G401.6 (cell line): ENCODE measurements at regions not wholly inside any gene's neighbourhood (a gene's known extent, or its start where the extent isn't known, plus 50 kb on each side); places are given as distances from the start of the nearest gene placed in this dataset.
"Not testable (repeated sequence)": the region's sequence is repeated elsewhere in the genome, so short reads cannot be mapped to it uniquely, and the experiment has no call there.

Experiments used
- FAIRE-seq: peaks from 2 replicates; lab custom pipeline; 2012; peaks lifted over from hg19 to GRCh38; lab: Jason Lieb, UNC

DNA sequence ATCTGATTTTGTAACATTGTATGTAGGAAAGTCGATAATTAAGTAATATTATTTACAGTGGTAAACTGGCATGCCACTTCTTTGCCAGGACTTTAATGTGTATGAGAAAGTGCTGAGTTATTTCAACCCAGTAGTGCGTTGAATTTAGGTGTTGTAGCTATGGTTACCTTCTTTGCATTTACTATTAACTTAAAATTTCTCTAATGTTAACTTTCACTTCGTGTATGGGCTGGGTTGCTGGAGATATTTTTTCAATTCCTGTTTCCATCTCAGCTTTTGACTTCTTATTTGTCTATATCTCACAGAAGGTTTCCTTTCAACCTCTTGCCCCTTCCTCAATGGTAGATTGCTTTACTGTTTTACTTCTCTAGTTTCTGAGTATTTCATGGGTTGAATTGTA is 1345.6 kb downstream of the FSCB start:
- no peak for FAIRE-seq

DNA sequence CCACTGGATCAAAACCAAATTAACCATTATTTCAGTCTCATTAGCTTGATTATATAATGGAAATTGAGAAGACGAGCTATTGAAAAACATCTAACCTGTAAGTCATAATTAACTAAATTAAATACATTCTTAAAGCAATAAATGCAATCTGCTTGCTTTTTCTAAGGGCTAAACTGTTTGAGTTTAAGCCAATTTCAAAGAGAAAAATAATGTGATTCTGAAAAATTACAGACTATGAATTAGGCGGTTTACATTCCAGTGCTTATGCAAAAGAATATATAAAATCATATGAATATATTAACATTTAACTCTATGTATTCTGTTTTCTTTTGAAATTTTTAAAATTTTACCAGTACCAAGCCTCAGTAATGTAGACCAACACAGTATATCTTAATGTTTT is 1349.4 kb downstream of the FSCB start:
- FAIRE-seq = no peak

DNA sequence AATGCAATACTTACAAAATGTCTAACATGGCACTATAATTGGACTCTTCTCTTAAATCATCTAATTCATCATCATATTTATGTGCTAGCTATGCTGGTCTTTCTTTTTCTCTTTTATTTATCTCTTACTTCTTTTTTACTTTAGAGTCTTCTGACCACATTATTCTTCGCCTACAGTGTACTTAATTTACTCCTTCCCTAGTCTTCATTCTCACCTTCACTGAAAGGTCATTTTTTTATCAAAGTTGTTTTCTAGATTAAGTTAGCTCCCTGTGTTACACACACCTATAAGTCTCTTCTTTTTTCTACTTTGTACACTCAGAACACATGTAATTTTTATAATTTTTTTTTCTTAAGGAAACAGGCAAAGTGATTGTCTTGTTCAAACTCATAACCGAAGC is 1351.2 kb downstream of the FSCB start:
- no peak for FAIRE-seq

DNA sequence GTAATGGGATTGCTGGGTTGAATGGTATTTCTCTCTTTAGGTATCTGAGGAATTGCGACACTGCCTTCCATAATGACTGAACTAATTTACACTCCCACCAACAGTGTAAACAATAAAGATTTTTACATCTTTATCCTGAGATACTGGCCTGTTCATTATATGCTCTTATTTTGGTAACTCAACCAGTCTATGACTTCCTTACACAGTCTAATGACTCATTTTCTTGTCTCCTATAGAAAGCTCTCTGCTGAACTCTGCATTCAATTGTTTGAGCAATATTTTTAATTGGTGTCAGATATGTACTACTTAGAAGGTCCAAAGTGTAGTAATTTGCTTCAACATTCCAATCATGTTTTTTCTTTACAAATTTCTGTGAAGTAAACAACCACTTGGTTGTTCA is 1351.8 kb downstream of the FSCB start:
- FAIRE-seq = no peak

DNA sequence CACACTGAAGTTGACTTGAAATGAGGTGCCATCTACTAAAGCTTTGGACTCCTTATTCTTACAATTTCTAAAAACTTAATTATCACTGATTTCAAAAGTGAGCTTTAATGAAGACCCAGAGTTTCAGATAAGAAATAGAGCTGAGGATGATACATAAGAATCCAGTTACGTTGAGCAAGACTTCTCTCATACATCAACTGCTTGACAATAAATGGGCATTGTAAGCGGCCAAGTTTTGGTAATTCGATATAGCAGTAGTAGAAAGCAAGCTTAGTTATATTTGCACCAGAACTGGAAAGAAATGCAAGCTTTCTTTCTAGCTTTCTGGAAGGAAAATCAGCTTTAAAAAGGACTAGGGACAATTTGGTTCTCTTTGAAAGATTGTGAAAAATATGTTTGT is 1359.6 kb downstream of the FSCB start:
- FAIRE-seq = no peak

- no peak for FAIRE-seq
Measured at GRCh38 chr14:43145361-43145760, 1361.7 kb downstream of the FSCB start.

DNA sequence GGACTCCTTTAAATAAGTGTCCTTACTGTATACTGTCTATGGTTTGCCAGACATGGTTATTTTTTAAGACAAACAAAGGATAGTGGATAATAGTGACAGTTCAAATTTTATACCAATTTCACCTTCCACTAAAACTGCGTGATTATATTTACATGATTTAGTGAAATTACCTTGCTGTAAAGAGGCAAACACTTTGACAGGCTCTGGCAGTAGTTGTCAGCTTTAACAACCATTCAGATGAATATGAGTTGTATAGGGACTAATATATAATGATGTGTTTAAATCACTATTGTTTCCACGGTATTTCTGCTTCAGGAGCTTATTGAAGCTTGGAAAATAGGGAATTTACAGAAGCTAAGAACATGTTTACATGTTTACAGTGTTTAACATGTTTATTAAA is 1364.0 kb downstream of the FSCB start:
- FAIRE-seq = no peak

DNA sequence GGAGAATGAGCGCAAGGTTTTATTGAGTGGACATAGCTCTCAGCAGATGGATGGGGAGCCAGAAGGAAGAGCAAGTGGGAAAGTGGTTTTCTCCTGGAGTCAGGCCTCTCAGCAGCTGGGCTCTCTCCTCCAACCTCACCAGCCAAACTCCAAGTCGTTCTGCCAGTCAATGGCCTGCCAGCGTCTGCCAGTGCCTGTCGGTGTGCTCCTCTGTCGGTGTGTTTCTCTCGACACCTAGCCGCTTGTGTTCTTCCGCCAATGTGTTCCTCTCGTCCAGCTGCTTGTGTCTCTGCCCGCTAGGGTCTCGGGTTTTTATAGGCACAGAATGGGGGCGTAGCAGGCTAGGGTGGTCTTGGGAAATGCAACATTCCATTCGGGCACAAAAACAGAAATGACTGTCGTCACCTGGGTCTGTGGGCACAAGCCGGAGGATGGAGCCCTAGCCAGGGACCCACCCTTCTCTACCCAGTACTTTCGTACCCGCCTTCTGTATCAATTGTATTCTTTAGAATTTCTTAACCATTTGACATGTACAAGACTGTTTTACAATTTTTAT is 1365.4 kb downstream of the FSCB start:
- FAIRE-seq = no peak

DNA sequence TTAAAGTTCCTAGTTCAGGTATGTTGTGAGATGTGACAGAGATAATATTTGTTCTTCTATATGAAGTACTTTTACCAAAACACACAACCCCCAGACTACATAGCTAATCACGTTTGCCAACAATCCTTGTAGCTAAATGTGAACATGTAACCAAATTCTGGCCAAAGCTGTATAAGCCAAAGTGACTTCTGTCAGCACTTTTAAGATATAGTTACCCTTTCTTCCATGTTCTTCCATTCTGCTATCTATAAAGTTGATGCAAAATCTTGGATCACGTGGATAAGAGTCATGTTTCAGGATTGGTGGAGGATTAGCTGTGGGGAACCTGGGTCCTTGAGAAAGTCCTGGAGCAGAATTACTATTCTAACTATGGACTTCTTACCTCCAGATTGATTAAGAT is 1366.6 kb downstream of the FSCB start:
- no peak for FAIRE-seq

DNA sequence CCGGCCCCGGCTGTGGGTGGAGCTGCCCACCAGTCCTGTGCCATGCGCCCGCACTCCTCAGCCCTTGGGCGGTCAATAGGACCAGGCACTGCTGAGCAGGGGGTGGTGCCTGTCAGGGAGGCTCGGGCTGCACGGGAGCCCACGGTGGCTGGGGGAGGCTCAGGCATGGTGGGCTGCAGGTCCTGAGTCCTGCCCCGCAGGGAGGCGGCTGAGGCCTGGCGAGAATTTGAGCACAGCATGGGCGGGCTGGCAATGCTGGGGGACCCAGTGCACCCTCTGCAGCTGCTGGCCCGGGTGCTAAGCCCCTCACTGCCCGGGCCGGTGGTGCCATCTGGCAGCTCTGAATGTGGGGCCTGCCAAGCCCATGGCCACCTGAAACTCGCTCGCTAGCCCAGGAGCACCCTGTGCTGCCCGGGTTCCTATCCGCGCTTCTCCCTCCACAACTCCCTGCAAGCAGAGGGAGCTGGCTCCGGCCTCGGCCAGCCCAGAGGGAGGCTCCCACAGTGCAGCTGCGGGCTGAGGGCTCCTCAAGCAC is 1371.1 kb downstream of the FSCB start:
- no peak for FAIRE-seq

- FAIRE-seq = no peak
Measured at GRCh38 chr14:43132441-43132840, 1374.6 kb downstream of the FSCB start.

- not testable (repeated sequence) for FAIRE-seq
Measured at GRCh38 chr14:43128429-43128828, 1378.7 kb downstream of the FSCB start.

DNA sequence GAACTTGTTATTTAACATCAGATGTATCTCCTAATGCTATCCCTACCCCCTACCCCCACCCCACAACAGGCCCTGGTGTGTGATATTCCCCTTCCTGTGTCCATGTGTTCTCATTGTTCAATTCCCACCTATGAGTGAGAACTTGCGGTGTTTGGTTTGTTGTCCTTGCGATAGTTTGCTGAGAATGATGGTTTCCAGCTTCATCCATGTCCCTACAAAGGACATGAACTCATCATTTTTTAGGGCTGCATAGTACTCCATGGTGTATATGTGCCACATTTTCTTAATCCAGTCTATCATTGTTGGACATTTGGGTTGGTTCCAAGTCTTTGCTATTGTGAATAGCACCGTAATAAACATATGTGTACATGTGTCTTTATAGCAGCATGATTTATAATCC is 1379.2 kb downstream of the FSCB start:
- not testable (repeated sequence) for FAIRE-seq

GRCh38 chr14:43123544-43123943 is 1383.5 kb downstream of the FSCB start:
- FAIRE-seq = no peak

DNA sequence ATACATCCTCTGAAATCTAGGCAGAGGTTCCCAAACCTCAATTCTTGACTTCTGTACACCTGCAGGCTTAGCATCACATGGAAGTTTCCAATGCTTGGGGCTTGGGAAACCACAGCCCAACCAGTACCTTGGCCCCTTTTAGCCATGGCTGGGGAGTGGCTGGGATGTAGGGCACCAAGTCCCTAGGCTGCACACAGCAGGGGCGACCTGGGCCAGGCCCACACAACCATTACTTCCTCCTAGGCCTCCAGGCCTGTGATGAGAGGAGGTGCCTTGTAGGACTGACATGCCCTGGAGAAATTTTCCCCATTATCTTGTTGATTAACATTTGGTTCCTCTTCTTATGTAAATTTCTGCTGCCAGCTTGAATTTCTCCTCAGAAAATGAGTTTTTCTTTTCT is 1387.4 kb downstream of the FSCB start:
- FAIRE-seq = no peak

- no peak for FAIRE-seq
Measured at GRCh38 chr14:43116341-43116740, 1390.7 kb downstream of the FSCB start.

- FAIRE-seq = no peak
Measured at GRCh38 chr14:43105305-43105704, 1401.8 kb downstream of the FSCB start.

- no peak for FAIRE-seq
Measured at GRCh38 chr14:43090380-43090779, 1416.7 kb downstream of the FSCB start.

GRCh38 chr14:43087666-43088065 is 1419.4 kb downstream of the FSCB start:
- FAIRE-seq = no peak

DNA sequence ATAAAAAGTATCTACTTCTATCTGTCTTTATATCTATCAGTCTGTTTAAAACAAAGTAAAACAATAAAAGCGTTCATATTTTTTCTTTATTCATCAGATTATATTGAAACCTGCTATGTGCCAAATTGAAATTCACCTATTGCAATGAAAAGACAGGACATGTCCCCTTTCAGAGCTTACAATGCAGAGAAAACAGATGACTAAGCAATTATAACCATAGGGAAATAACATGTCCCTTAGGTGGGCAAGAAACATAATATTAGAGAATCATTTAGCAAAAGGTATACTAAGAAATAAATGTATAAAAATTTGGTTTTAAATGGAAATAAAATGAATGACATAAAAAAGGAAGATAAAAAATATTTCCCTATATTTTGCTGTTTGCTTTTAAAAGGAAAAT is 1421.3 kb downstream of the FSCB start:
- FAIRE-seq = no peak

DNA sequence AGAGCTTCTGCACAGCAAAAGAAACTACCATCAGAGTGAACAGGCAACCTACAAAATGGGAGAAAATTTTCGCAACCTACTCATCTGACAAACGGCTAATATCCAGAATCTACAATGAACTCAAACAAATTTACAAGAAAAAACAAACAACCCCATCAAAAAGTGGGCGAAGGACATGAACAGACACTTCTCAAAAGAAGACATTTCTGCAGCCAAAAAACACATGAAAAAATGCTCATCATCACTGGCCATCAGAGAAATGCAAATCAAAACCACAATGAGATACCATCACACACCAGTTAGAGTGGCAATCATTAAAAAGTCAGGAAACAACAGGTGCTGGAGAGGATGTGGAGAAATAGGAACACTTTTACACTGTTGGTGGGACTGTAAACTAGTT is 1439.7 kb downstream of the FSCB start:
- FAIRE-seq = not testable (repeated sequence)

DNA sequence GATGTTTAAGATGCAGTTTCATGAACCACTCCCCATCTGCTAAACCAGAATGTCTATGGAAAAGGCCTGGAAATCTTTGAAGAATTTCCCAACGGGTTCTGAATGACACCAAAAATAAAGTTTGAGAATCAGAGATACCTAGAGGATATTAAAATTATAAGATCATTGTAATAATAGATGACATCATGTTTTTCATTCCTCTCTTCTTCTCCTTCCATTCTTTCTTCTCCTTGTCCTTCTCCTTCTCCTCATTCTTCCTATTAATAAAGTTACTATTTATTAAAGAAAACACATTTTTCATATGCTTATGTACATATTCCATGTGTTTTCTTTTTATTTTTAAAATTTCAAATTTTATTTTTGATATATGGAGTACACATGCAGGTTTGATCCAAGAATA is 1449.4 kb downstream of the LRFN5 start:
- no peak for FAIRE-seq

GRCh38 chr14:43052897-43053296 is 1446.2 kb downstream of the LRFN5 start:
- FAIRE-seq = no peak

GRCh38 chr14:43043850-43044249 is 1437.2 kb downstream of the LRFN5 start:
- FAIRE-seq = peak; percentile 3

- no peak for FAIRE-seq
Measured at GRCh38 chr14:43042408-43042807, 1435.7 kb downstream of the LRFN5 start.
